OCI-LY1 (cell line): ENCODE measurements at regions not wholly inside any gene's neighbourhood (a gene's known extent, or its start where the extent isn't known, plus 50 kb on each side); places are given as distances from the start of the nearest gene placed in this dataset.

Experiments
- H2AFZ ChIP-seq: fragments of 200-600 bp; sonication (generic), shearing (Covaris generic); 2 replicates; pipeline ENCODE4 v1.6.0; 2014; ENCODE audit warnings: antibody characterized with exemption, mild to moderate bottlenecking, low read length
- H3F3A ChIP-seq: fragments of 200-600 bp; sonication (generic), shearing (Covaris generic); 2 replicates; pipeline ENCODE4 v1.6.0; 2014; ENCODE audit warnings: mild to moderate bottlenecking, antibody characterized with exemption, low read length, moderate library complexity; ENCODE audit not compliant: insufficient read depth
- H3K27ac ChIP-seq: fragments of 200-600 bp; sonication (generic); 2 replicates; pipeline ENCODE4 v1.5.1; 2014; ENCODE audit warnings: low read length, mixed run types, mild to moderate bottlenecking, low read depth; ENCODE audit not compliant: poor library complexity, severe bottlenecking
- H3K27me3 ChIP-seq: fragments of 200-600 bp; sonication (generic); 2 replicates; pipeline ENCODE4 v1.6.0; 2014; ENCODE audit warnings: antibody characterized with exemption, mild to moderate bottlenecking, low read length, moderate library complexity; ENCODE audit not compliant: insufficient read depth
- H3K36me3 ChIP-seq: fragments of 200-600 bp; sonication (generic); 2 replicates; pipeline ENCODE4 v1.6.1; 2014; ENCODE audit warnings: mild to moderate bottlenecking, antibody characterized with exemption, low read length, moderate library complexity, mixed read lengths; ENCODE audit not compliant: insufficient read depth
- H3K4me1 ChIP-seq: fragments of 200-600 bp; sonication (generic); 2 replicates; pipeline ENCODE4 v1.5.1; 2014; ENCODE audit warnings: mild to moderate bottlenecking, low read length, moderate library complexity; ENCODE audit not compliant: insufficient read depth, severe bottlenecking
- H3K4me2 ChIP-seq: fragments of 200-600 bp; sonication (generic), shearing (Covaris generic); 2 replicates; pipeline ENCODE4 v1.6.1; 2014; ENCODE audit warnings: low read length
- H3K4me3 ChIP-seq: fragments of 200-600 bp; sonication (generic); 2 replicates; pipeline ENCODE4 v1.5.1; 2014; ENCODE audit warnings: low read length, low read depth, mild to moderate bottlenecking, mixed read lengths; ENCODE audit not compliant: poor library complexity, severe bottlenecking
- H3K79me2 ChIP-seq: fragments of 200-600 bp; shearing (Covaris generic); 2 replicates; pipeline ENCODE4 v1.6.1; 2016; ENCODE audit warnings: mixed run types, low read length, mixed read lengths; ENCODE audit not compliant: insufficient read depth
- H3K9ac ChIP-seq: fragments of 200-600 bp; sonication (generic), shearing (Covaris generic); 2 replicates; pipeline ENCODE4 v1.6.1; 2014; ENCODE audit warnings: mild to moderate bottlenecking, low read length, mixed read lengths
- H3K9me2 ChIP-seq: fragments of 200-600 bp; sonication (generic), shearing (Covaris generic); 2 replicates; pipeline ENCODE4 v1.6.1; 2014; ENCODE audit warnings: low read depth, mild to moderate bottlenecking, low read length, mixed read lengths
- H3K9me3 ChIP-seq: fragments of 200-600 bp; shearing (Covaris generic); 2 replicates; pipeline ENCODE4 v1.6.1; 2014; ENCODE audit warnings: low read length, mixed read lengths
- H4K20me1 ChIP-seq: fragments of 200-600 bp; sonication (generic), shearing (Covaris generic); 2 replicates; pipeline ENCODE4 v1.6.0; 2016; ENCODE audit warnings: mild to moderate bottlenecking, low read length; ENCODE audit not compliant: insufficient read depth
- EZH2 ChIP-seq: fragments of 200-600 bp; sonication (generic), shearing (Covaris generic); IDR thresholded peaks from 2 replicates; pipeline ENCODE4 v1.8.0; 2017; ENCODE audit warnings: borderline replicate concordance, mixed run types, mild to moderate bottlenecking, antibody characterized with exemption, low read length, moderate library complexity, mixed read lengths
- TF ChIP-seq, protein P1 (sequence below): fragments of 200-600 bp; sonication (generic), shearing (Covaris generic); IDR thresholded peaks from 2 replicates; pipeline ENCODE4 v1.5.1; 2017; ENCODE audit warnings: mild to moderate bottlenecking, antibody characterized with exemption, low read length, moderate library complexity, mixed read lengths

DNA sequence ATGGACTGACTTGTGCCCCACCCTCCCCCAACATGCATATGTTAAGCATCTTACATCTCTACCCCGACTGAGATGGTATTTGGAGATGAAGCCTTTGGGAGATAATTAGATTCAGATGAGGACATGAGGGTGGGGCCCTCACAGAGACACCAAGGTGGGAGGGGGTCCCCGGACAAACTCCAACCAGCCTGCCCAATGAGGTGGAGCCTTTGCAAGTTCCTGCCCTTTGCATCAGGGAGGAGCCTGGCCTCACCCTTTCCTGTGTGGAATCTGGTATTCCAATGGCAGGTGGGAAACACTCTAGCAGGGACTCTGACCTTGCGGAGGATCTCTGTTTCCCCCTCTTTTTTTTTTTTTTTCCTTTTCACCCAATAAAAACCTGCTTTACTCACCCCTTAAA lies 589.9 kb upstream of the BOD1L1 start:
- Histone ChIP-seq H3K4me3 (no peak overlapping the region), H3K9me2 (no peaks in the 10 kb centered on the region), H3K27ac (no peak overlapping the region), H3K9me3 (no peaks in the 10 kb centered on the region), H3K79me2 (no peaks in the 10 kb centered on the region), H3K27me3 (no peaks in the 10 kb centered on the region), H3K4me1 (no peaks in the 10 kb centered on the region), H4K20me1 (no peaks in the 10 kb centered on the region), H3K9ac (no peak overlapping the region), H3K36me3 (no peaks in the 10 kb centered on the region), H3F3A (no peaks in the 10 kb centered on the region), H2AFZ (no peak overlapping the region), H3K4me2 (no peak overlapping the region)
- no peak for TF ChIP-seq EZH2
- TF ChIP-seq, protein P1, sequence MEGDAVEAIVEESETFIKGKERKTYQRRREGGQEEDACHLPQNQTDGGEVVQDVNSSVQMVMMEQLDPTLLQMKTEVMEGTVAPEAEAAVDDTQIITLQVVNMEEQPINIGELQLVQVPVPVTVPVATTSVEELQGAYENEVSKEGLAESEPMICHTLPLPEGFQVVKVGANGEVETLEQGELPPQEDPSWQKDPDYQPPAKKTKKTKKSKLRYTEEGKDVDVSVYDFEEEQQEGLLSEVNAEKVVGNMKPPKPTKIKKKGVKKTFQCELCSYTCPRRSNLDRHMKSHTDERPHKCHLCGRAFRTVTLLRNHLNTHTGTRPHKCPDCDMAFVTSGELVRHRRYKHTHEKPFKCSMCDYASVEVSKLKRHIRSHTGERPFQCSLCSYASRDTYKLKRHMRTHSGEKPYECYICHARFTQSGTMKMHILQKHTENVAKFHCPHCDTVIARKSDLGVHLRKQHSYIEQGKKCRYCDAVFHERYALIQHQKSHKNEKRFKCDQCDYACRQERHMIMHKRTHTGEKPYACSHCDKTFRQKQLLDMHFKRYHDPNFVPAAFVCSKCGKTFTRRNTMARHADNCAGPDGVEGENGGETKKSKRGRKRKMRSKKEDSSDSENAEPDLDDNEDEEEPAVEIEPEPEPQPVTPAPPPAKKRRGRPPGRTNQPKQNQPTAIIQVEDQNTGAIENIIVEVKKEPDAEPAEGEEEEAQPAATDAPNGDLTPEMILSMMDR, result no peak

GRCh38 chr4:14218641-14219040 lies 591.1 kb upstream of the BOD1L1 start:
- Histone ChIP-seq H4K20me1 (no peaks in the 10 kb centered on the region), H3K4me3 (no peak overlapping the region), H3K36me3 (no peaks in the 10 kb centered on the region), H3K9me2 (no peaks in the 10 kb centered on the region), H3K9ac (no peak overlapping the region), H3K27ac (no peak overlapping the region), H3K4me2 (no peak overlapping the region), H3K27me3 (no peaks in the 10 kb centered on the region), H3K9me3 (no peaks in the 10 kb centered on the region), H3F3A (no peaks in the 10 kb centered on the region), H3K4me1 (no peaks in the 10 kb centered on the region), H3K79me2 (no peaks in the 10 kb centered on the region), H2AFZ (no peak overlapping the region)
- no peak for TF ChIP-seq EZH2
- TF ChIP-seq, protein P1, result no peak

DNA sequence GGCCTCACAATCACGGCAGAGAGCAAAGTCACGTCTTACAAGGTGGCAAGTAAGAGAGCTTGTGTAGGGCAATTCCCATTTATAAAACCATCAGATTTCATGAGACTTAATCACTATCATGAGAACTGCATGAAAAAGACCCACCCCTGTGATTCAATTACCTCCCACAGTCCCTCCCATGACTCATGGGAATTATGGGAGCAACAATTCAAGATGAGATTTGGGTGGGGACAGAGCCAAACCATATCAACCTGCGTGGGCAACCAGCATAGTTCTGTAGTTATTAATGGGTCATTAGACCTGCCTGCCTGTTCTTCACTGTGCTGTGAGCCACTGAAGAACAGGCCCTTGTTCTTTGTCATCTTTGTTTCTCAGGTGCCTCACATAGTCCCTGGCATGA lies 593.7 kb upstream of the BOD1L1 start:
- TF ChIP-seq EZH2, result no peak
- TF ChIP-seq, protein P1, result no peak
- Histone ChIP-seq H3K4me3 (no peak overlapping the region), H3K4me1 (no peaks in the 10 kb centered on the region), H3K36me3 (no peaks in the 10 kb centered on the region), H4K20me1 (no peaks in the 10 kb centered on the region), H3K9me2 (no peaks in the 10 kb centered on the region), H3K79me2 (no peaks in the 10 kb centered on the region), H2AFZ (no peak overlapping the region), H3K9me3 (no peaks in the 10 kb centered on the region), H3F3A (no peaks in the 10 kb centered on the region), H3K27ac (no peak overlapping the region), H3K4me2 (no peak overlapping the region), H3K9ac (no peak overlapping the region), H3K27me3 (no peaks in the 10 kb centered on the region)
